A549 (cell line): ENCODE measurements at regions not wholly inside any gene's neighbourhood (a gene's known extent, or its start where the extent isn't known, plus 50 kb on each side); places are given as distances from the start of the nearest gene placed in this dataset.
"Not testable (repeated sequence)": the region's sequence is repeated elsewhere in the genome, so short reads cannot be mapped to it uniquely, and the experiment has no call there.

Source experiments
- ATAC-seq, 2 experiments: fragments of 200-7000 bp in 1 of 2; fragments of >200 bp in 1 of 2; cut with Nextera tagmentation in 1 of 2; cut with Tn5 transposase in 1 of 2; 3 replicates each; pipeline versions ENCODE4 v1.8.0 to v1.9.1; 2018 to 2020; ENCODE audit warnings: mild to moderate bottlenecking in 1 of 2, moderate library complexity in 1 of 2
- CTCF ChIA-PET: fragments of 300-600 bp; sonication (Branson Sonifier 250); formaldehyde crosslinking; extraction: SDS; loops from one replicate; lab custom pipeline; 2021; ENCODE audit warnings: antibody characterized with exemption, inconsistent platforms; lab: Yijun Ruan, JAX
- POLR2A ChIA-PET: fragments of 350-600 bp; formaldehyde crosslinking; extraction: SDS; loops from one replicate; lab custom pipeline; 2021; ENCODE audit warnings: antibody characterized with exemption, inconsistent platforms; lab: Yijun Ruan, JAX
- DNase-seq, 2 experiments: peaks; one replicate each; pipeline versions ENCODE4 v3.0.0 to v3.0.0-alpha.2; 2011 to 2016; ENCODE audit warnings: low read depth in 1 of 2, low spot score in 1 of 2
- FAIRE-seq: peaks from 2 replicates; lab custom pipeline; 2011; peaks lifted over from hg19 to GRCh38; lab: Jason Lieb, UNC
- H3K27ac ChIP-seq, 2 experiments: fragments of >200 bp; sonication (Bioruptor Twin); formaldehyde crosslinking; 3 replicates each; pipeline ENCODE4 v1.5.1; 2016 to 2017
- H3K4me1 ChIP-seq: fragments of >200 bp; sonication (Bioruptor Twin); formaldehyde crosslinking; 3 replicates; pipeline ENCODE4 v1.6.1; 2016
- H3K4me2 ChIP-seq: fragments of >200 bp; sonication (Bioruptor Twin); formaldehyde crosslinking; 3 replicates; pipeline ENCODE4 v1.6.1; 2016
- H3K4me3 ChIP-seq: fragments of >200 bp; sonication (Bioruptor Twin); formaldehyde crosslinking; 3 replicates; pipeline ENCODE4 v1.5.1; 2016
- H3K9me3 ChIP-seq: fragments of >200 bp; sonication (Bioruptor Twin); formaldehyde crosslinking; 3 replicates; pipeline ENCODE4 v1.6.1; 2016
- CHD4 ChIP-seq: fragments of 200-600 bp; sonication (generic); IDR thresholded peaks from 2 replicates; pipeline ENCODE4 v1.6.1; 2016; ENCODE audit warnings: antibody characterized with exemption, mild to moderate bottlenecking, borderline replicate concordance
- EP300 ChIP-seq, 2 experiments: fragments of >200 bp; sonication (Bioruptor Twin); formaldehyde crosslinking; IDR thresholded peaks; 2 replicates in 1 of 2; 3 replicates in 1 of 2; pipeline ENCODE4 v1.6.1; 2016 to 2017
- HDAC2 ChIP-seq: fragments of 200-600 bp; sonication (generic); IDR thresholded peaks from 2 replicates; pipeline ENCODE4 v1.6.1; 2016
- HES2 ChIP-seq: fragments of >200 bp; sonication (Bioruptor Twin); formaldehyde crosslinking; IDR thresholded peaks from 2 replicates; pipeline ENCODE4 v1.6.1; 2016
- HEYL ChIP-seq: fragments of 250-450 bp; sonication (Bioruptor Pico); IDR thresholded peaks from 2 replicates; pipeline ENCODE4 v1.8.0; 2021; ENCODE audit warnings: mild to moderate bottlenecking, moderate library complexity
- HOXA7 ChIP-seq: fragments of 250-450 bp; sonication (Bioruptor Pico); IDR thresholded peaks from 2 replicates; pipeline ENCODE4 v1.5.0; 2020; ENCODE audit warnings: mild to moderate bottlenecking, moderate library complexity
- HOXB13 ChIP-seq: fragments of 250-450 bp; sonication (Bioruptor Pico); IDR thresholded peaks from 2 replicates; pipeline ENCODE4 v1.5.0; 2020; ENCODE audit warnings: low read depth, mild to moderate bottlenecking, moderate library complexity
- MAFK ChIP-seq: fragments of 450-650 bp; IDR thresholded peaks from 2 replicates; pipeline ENCODE4 v1.6.1; 2014; ENCODE audit not compliant: partially characterized antibody
- MAX ChIP-seq: IDR thresholded peaks from 2 replicates; pipeline ENCODE4 v1.6.1; 2012
- MAZ ChIP-seq: fragments of 150-350 bp; IDR thresholded peaks from 2 replicates; pipeline ENCODE4 v1.6.1; 2014; ENCODE audit warnings: antibody characterized with exemption, low read depth, low read length, borderline replicate concordance
- NFE2L2 ChIP-seq: fragments of 150-350 bp; conservative IDR thresholded peaks from 2 replicates; pipeline ENCODE4 v1.6.1; 2014; ENCODE audit warnings: low read length
- NPAS2 ChIP-seq: fragments of 250-450 bp; sonication (Bioruptor Pico); IDR thresholded peaks from 2 replicates; pipeline ENCODE4 v1.8.0; 2022; ENCODE audit warnings: mild to moderate bottlenecking, moderate library complexity, borderline replicate concordance
- NR3C1 ChIP-seq: fragments of >200 bp; sonication (Bioruptor Twin); formaldehyde crosslinking; IDR thresholded peaks from 3 replicates; pipeline ENCODE4 v1.6.1; 2017
- POLR2A ChIP-seq: IDR thresholded peaks from 2 replicates; pipeline ENCODE4 v1.6.1; 2012; ENCODE audit warnings: mild to moderate bottlenecking, low read length
- POLR2AphosphoS2 ChIP-seq: conservative IDR thresholded peaks from 2 replicates; pipeline ENCODE4 v1.6.1; 2012; ENCODE audit warnings: low read length, improper control_type of control experiment, inconsistent platforms
- RCOR1 ChIP-seq: fragments of 150-350 bp; IDR thresholded peaks from 2 replicates; pipeline ENCODE4 v1.6.1; 2014; ENCODE audit warnings: antibody characterized with exemption, low read length, low read depth
- RFX5 ChIP-seq: fragments of 450-650 bp; IDR thresholded peaks from 2 replicates; pipeline ENCODE4 v1.7.1; 2014; ENCODE audit warnings: antibody characterized with exemption, mild to moderate bottlenecking, moderate library complexity
- RNF2 ChIP-seq: fragments of 200-600 bp; sonication (generic); IDR thresholded peaks from 2 replicates; pipeline ENCODE4 v1.6.1; 2016; ENCODE audit warnings: low read depth, mild to moderate bottlenecking, antibody characterized with exemption, moderate library complexity, borderline replicate concordance
- SREBF2 ChIP-seq: fragments of 450-650 bp; IDR thresholded peaks from 2 replicates; pipeline ENCODE4 v1.6.1; 2014; ENCODE audit warnings: mild to moderate bottlenecking, moderate library complexity
- ZC3H11A ChIP-seq: fragments of 450-650 bp; IDR thresholded peaks from 2 replicates; pipeline ENCODE4 v1.6.1; 2014; ENCODE audit warnings: antibody characterized with exemption, mild to moderate bottlenecking
- ZFP36 ChIP-seq: fragments of 450-650 bp; IDR thresholded peaks from 2 replicates; pipeline ENCODE4 v1.6.1; 2014; ENCODE audit warnings: borderline replicate concordance; ENCODE audit not compliant: partially characterized antibody
- ZNF302 ChIP-seq: fragments of 250-450 bp; sonication (Bioruptor Pico); IDR thresholded peaks from 2 replicates; pipeline ENCODE4 v1.9.0; 2021; ENCODE audit warnings: inconsistent platforms, mild to moderate bottlenecking, moderate library complexity
- WGBS: methylation state at CpG from one replicate; pipeline ENCODE4 v1.1.6; 2017; ENCODE audit errors: missing lambda C conversion rate; 5-methylcytosine and 5-hydroxymethylcytosine counted together

- Histone ChIP-seq H3K4me1 (no peaks in the 10 kb centered on the region), H3K4me3 (no peak overlapping the region), H3K9me3 (no peaks in the 10 kb centered on the region), H3K27ac (no peak overlapping the region), H3K4me2 (no peak overlapping the region)
- FAIRE-seq (no peak), ATAC-seq (no peak), DNase-seq (no peak)
- TF ChIP-seq NR3C1, result no peak
- TF ChIP-seq POLR2A, result no peak
- no peak for TF ChIP-seq RNF2
- no peak for TF ChIP-seq EP300 (IDR thresholded peaks at IDR 0.05)
- no peak for TF ChIP-seq ZC3H11A
- no peak for TF ChIP-seq MAX
- no peak for TF ChIP-seq HOXB13
- TF ChIP-seq HES2, result no peak
- no peak for TF ChIP-seq ZNF302 (CRISPR knock-in tag)
- TF ChIP-seq HDAC2, result no peak
- TF ChIP-seq ZFP36, result no peak
- no peak for TF ChIP-seq NPAS2 (CRISPR knock-in tag)
- TF ChIP-seq MAFK, result no peak
- no peak for TF ChIP-seq HOXA7 (CRISPR knock-in tag)
- TF ChIP-seq POLR2AphosphoS2, result no peak
- no peak for TF ChIP-seq MAZ
- TF ChIP-seq RFX5, result no peak
- WGBS, result 85% methylated on average over 5 of the region's 5 CpGs
- ChIA-PET POLR2A (no interaction called here), CTCF (no interaction called here)
Measured at GRCh38 chr4:169934794-169935429, 91.3 kb downstream of the MFAP3L start.

- DNase-seq, result no peak
- CTCF ChIA-PET, result no interaction called here
- TF ChIP-seq NFE2L2 (0 out of 2 replicates have a peak, but pooled peaks have one; percentile 38), MAFK (peak; percentile 26), ZC3H11A (no peak)
- TF ChIP-seq, all 56 proteins: peak for 2
- no peak overlapping the region for H3K27ac ChIP-seq
- FAIRE-seq (no peak), ATAC-seq (no peak)
- POLR2A ChIA-PET, result no interaction called here
- H3K9me3 ChIP-seq, result no peaks in the 10 kb centered on the region
- H3K4me2 ChIP-seq, result no peak overlapping the region
- no peaks in the 10 kb centered on the region for H3K4me1 ChIP-seq
- 60% methylated on average over 3 of the region's 3 CpGs for WGBS
- no peak overlapping the region for H3K4me3 ChIP-seq
Measured at GRCh38 chr4:169933531-169933930, 92.7 kb downstream of the MFAP3L start.

- Histone ChIP-seq H3K9me3 (no peaks in the 10 kb centered on the region), H3K27ac (no peak overlapping the region), H3K4me1 (no peaks in the 10 kb centered on the region), H3K4me3 (no peak overlapping the region)
- POLR2A ChIA-PET, result no interaction called here
- FAIRE-seq, result no peak
- TF ChIP-seq RCOR1 (no peak), SREBF2 (no peak), RNF2 (no peak), CHD4 (no peak), HEYL (CRISPR knock-in tag) (no peak)
- TF ChIP-seq, all 56 proteins: peak for 0
- CTCF ChIA-PET, result interaction anchor here (1.3 to 1.7 kb wide), 2 partner anchors 16 to 122 kb away, joined by 4 to 7 read pairs; no protein-coding TSS in a partner anchor
- no peak overlapping the region for H3K4me2 ChIP-seq
- ATAC-seq (no peak), DNase-seq (no peak)
- WGBS, result 53% methylated on average over 3 of the region's 3 CpGs
Measured at GRCh38 chr4:169931964-169932363, 94.2 kb downstream of the MFAP3L start.

GRCh38 chr4:169930755-169931154 lies 95.4 kb downstream of the MFAP3L start:
- ATAC-seq, FAIRE-seq, H3K9me3 ChIP-seq, H3K4me1 ChIP-seq, H3K4me3 ChIP-seq, H3K4me2 ChIP-seq, H3K27ac ChIP-seq, DNase-seq, POLR2A ChIA-PET: not testable (repeated sequence)
- CTCF ChIA-PET, result interaction anchor here (1.7 kb wide), 1 partner anchor 15 kb away, joined by 7 read pairs; no protein-coding TSS in a partner anchor
- WGBS, result 0% methylated on average over 1 of the region's 1 CpG
